A549 (cell line): ENCODE measurements at regions not wholly inside any gene's neighbourhood (a gene's known extent, or its start where the extent isn't known, plus 50 kb on each side); places are given as distances from the start of the nearest gene placed in this dataset.

ENCODE experiments used
- ATAC-seq, 2 experiments: fragments of 200-7000 bp in 1 of 2; fragments of >200 bp in 1 of 2; cut with Nextera tagmentation in 1 of 2; cut with Tn5 transposase in 1 of 2; 3 replicates each; pipeline versions ENCODE4 v1.8.0 to v1.9.1; 2018 to 2020; ENCODE audit warnings: mild to moderate bottlenecking in 1 of 2, moderate library complexity in 1 of 2
- CTCF ChIA-PET: fragments of 300-600 bp; sonication (Branson Sonifier 250); formaldehyde crosslinking; extraction: SDS; loops from one replicate; lab custom pipeline; 2021; ENCODE audit warnings: antibody characterized with exemption, inconsistent platforms; lab: Yijun Ruan, JAX
- POLR2A ChIA-PET: fragments of 350-600 bp; formaldehyde crosslinking; extraction: SDS; loops from one replicate; lab custom pipeline; 2021; ENCODE audit warnings: antibody characterized with exemption, inconsistent platforms; lab: Yijun Ruan, JAX
- DNase-seq, 2 experiments: peaks; one replicate each; pipeline versions ENCODE4 v3.0.0 to v3.0.0-alpha.2; 2011 to 2016; ENCODE audit warnings: low read depth in 1 of 2, low spot score in 1 of 2
- FAIRE-seq: peaks from 2 replicates; lab custom pipeline; 2011; peaks lifted over from hg19 to GRCh38; lab: Jason Lieb, UNC
- H3K27ac ChIP-seq, 2 experiments: fragments of >200 bp; sonication (Bioruptor Twin); formaldehyde crosslinking; 3 replicates each; pipeline ENCODE4 v1.5.1; 2016 to 2017
- H3K4me1 ChIP-seq: fragments of >200 bp; sonication (Bioruptor Twin); formaldehyde crosslinking; 3 replicates; pipeline ENCODE4 v1.6.1; 2016
- H3K4me2 ChIP-seq: fragments of >200 bp; sonication (Bioruptor Twin); formaldehyde crosslinking; 3 replicates; pipeline ENCODE4 v1.6.1; 2016
- H3K4me3 ChIP-seq: fragments of >200 bp; sonication (Bioruptor Twin); formaldehyde crosslinking; 3 replicates; pipeline ENCODE4 v1.5.1; 2016
- H3K9me3 ChIP-seq: fragments of >200 bp; sonication (Bioruptor Twin); formaldehyde crosslinking; 3 replicates; pipeline ENCODE4 v1.6.1; 2016
- CHD2 ChIP-seq: fragments of 150-350 bp; IDR thresholded peaks from 2 replicates; pipeline ENCODE4 v1.6.1; 2014; ENCODE audit warnings: low read length; ENCODE audit not compliant: partially characterized antibody
- EHF ChIP-seq: fragments of 250-450 bp; sonication (Bioruptor Pico); IDR thresholded peaks from 2 replicates; pipeline ENCODE4 v1.5.0; 2020; ENCODE audit warnings: mild to moderate bottlenecking
- ESRRA ChIP-seq: fragments of 150-350 bp; IDR thresholded peaks from 2 replicates; pipeline ENCODE4 v1.6.1; 2014; ENCODE audit warnings: mild to moderate bottlenecking, low read length, borderline replicate concordance
- HDAC2 ChIP-seq: fragments of 200-600 bp; sonication (generic); IDR thresholded peaks from 2 replicates; pipeline ENCODE4 v1.6.1; 2016
- HOXA7 ChIP-seq: fragments of 250-450 bp; sonication (Bioruptor Pico); IDR thresholded peaks from 2 replicates; pipeline ENCODE4 v1.5.0; 2020; ENCODE audit warnings: mild to moderate bottlenecking, moderate library complexity
- HOXB13 ChIP-seq: fragments of 250-450 bp; sonication (Bioruptor Pico); IDR thresholded peaks from 2 replicates; pipeline ENCODE4 v1.5.0; 2020; ENCODE audit warnings: low read depth, mild to moderate bottlenecking, moderate library complexity
- JUNB ChIP-seq: fragments of >200 bp; sonication (Bioruptor Twin); formaldehyde crosslinking; IDR thresholded peaks from 2 replicates; pipeline ENCODE4 v1.6.1; 2016
- KDM1A ChIP-seq: fragments of 200-600 bp; sonication (generic); IDR thresholded peaks from 2 replicates; pipeline ENCODE4 v1.6.1; 2016; ENCODE audit warnings: low read depth, mild to moderate bottlenecking
- MAFK ChIP-seq: fragments of 450-650 bp; IDR thresholded peaks from 2 replicates; pipeline ENCODE4 v1.6.1; 2014; ENCODE audit not compliant: partially characterized antibody
- MAZ ChIP-seq: fragments of 150-350 bp; IDR thresholded peaks from 2 replicates; pipeline ENCODE4 v1.6.1; 2014; ENCODE audit warnings: antibody characterized with exemption, low read depth, low read length, borderline replicate concordance
- NR3C1 ChIP-seq: fragments of >200 bp; sonication (Bioruptor Twin); formaldehyde crosslinking; IDR thresholded peaks from 3 replicates; pipeline ENCODE4 v1.6.1; 2017
- POLR2A ChIP-seq: IDR thresholded peaks from 2 replicates; pipeline ENCODE4 v1.6.1; 2012; ENCODE audit warnings: mild to moderate bottlenecking, low read length
- RARB ChIP-seq: fragments of 250-450 bp; sonication (Bioruptor Pico); IDR thresholded peaks from 2 replicates; pipeline ENCODE4 v1.8.0; 2021; ENCODE audit warnings: mild to moderate bottlenecking, moderate library complexity
- RFX5 ChIP-seq: fragments of 450-650 bp; IDR thresholded peaks from 2 replicates; pipeline ENCODE4 v1.7.1; 2014; ENCODE audit warnings: antibody characterized with exemption, mild to moderate bottlenecking, moderate library complexity
- SMC3 ChIP-seq: fragments of >200 bp; sonication (Bioruptor Twin); formaldehyde crosslinking; IDR thresholded peaks from 3 replicates; pipeline ENCODE4 v1.6.1; 2018; ENCODE audit warnings: inconsistent platforms
- WGBS: methylation state at CpG from one replicate; pipeline ENCODE4 v1.1.6; 2017; ENCODE audit errors: missing lambda C conversion rate; 5-methylcytosine and 5-hydroxymethylcytosine counted together
- TF ChIP-seq, protein P1 (sequence below): fragments of 250-450 bp; sonication (Bioruptor Pico); IDR thresholded peaks from 2 replicates; pipeline ENCODE4 v1.5.0; 2020; ENCODE audit warnings: low read depth, mild to moderate bottlenecking, moderate library complexity
- TF ChIP-seq, protein P2 (sequence below): fragments of 450-650 bp; IDR thresholded peaks from 2 replicates; pipeline ENCODE4 v1.6.1; 2014; ENCODE audit warnings: antibody characterized with exemption
- TF ChIP-seq, protein P3 (sequence below): fragments of 250-450 bp; sonication (Bioruptor Pico); IDR thresholded peaks from 2 replicates; pipeline ENCODE4 v1.5.0; 2021; ENCODE audit warnings: mild to moderate bottlenecking, moderate library complexity, borderline replicate concordance
- TF ChIP-seq, protein P4 (sequence below): fragments of 150-350 bp; IDR thresholded peaks from 2 replicates; pipeline ENCODE4 v1.6.1; 2014; ENCODE audit warnings: low read depth, mild to moderate bottlenecking, low read length
- TF ChIP-seq, protein P5 (sequence below): fragments of >200 bp; sonication (Bioruptor Twin); formaldehyde crosslinking; IDR thresholded peaks from 3 replicates; pipeline ENCODE4 v1.5.1; 2016
- TF ChIP-seq, protein P6 (sequence below): fragments of >200 bp; sonication (Bioruptor Twin); formaldehyde crosslinking; IDR thresholded peaks from 3 replicates; pipeline ENCODE4 v1.6.1; 2016

DNA sequence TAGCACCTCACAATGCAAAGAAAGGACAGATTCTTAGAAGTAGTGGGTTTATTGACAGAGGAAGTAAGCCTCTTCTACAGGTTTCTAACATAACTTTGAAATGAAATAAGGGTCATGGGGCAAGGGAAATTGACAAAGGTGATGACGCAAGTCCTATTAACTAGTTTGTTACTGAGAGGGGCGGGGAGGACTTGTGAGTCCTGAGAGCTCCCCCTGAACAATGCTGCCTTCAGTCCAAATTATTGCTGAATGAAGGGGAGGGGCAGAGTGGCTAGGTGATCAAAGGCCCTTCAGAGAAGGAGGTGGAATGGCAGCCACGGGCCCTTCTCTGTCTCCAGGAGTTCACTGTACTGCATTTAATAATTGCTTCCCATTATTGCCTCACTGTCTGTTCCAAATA is 390.0 kb downstream of the MEIS1 start:
- Histone ChIP-seq H3K9me3 (no peaks in the 10 kb centered on the region; the same call in 2 of the 3 replicates), H3K4me3 (no peak overlapping the region), H3K27ac (no peak overlapping the region), H3K4me2 (no peak overlapping the region), H3K4me1 (no peaks in the 10 kb centered on the region)
- ChIA-PET POLR2A (no interaction called here), CTCF (no interaction called here)
- FAIRE-seq = no peak
- WGBS = 30% methylated on average over 3 of the region's 3 CpGs
- no peak for DNase-seq
- ATAC-seq = no peak
- TF ChIP-seq, protein P1, sequence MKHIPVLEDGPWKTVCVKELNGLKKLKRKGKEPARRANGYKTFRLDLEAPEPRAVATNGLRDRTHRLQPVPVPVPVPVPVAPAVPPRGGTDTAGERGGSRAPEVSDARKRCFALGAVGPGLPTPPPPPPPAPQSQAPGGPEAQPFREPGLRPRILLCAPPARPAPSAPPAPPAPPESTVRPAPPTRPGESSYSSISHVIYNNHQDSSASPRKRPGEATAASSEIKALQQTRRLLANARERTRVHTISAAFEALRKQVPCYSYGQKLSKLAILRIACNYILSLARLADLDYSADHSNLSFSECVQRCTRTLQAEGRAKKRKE (CRISPR knock-in tag) = no peak
- TF ChIP-seq, protein P2, sequence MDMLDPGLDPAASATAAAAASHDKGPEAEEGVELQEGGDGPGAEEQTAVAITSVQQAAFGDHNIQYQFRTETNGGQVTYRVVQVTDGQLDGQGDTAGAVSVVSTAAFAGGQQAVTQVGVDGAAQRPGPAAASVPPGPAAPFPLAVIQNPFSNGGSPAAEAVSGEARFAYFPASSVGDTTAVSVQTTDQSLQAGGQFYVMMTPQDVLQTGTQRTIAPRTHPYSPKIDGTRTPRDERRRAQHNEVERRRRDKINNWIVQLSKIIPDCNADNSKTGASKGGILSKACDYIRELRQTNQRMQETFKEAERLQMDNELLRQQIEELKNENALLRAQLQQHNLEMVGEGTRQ = no peak
- TF ChIP-seq CHD2 (no peak), EHF (CRISPR knock-in tag) (no peak), KDM1A (no peak), HDAC2 (no peak), MAFK (no peak), SMC3 (no peak), RFX5 (no peak), POLR2A (no peak), JUNB (no peak)
- TF ChIP-seq, protein P3, sequence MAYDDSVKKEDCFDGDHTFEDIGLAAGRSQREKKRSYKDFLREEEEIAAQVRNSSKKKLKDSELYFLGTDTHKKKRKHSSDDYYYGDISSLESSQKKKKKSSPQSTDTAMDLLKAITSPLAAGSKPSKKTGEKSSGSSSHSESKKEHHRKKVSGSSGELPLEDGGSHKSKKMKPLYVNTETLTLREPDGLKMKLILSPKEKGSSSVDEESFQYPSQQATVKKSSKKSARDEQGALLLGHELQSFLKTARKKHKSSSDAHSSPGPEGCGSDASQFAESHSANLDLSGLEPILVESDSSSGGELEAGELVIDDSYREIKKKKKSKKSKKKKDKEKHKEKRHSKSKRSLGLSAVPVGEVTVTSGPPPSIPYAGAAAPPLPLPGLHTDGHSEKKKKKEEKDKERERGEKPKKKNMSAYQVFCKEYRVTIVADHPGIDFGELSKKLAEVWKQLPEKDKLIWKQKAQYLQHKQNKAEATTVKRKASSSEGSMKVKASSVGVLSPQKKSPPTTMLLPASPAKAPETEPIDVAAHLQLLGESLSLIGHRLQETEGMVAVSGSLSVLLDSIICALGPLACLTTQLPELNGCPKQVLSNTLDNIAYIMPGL (CRISPR knock-in tag) = no peak

DNA sequence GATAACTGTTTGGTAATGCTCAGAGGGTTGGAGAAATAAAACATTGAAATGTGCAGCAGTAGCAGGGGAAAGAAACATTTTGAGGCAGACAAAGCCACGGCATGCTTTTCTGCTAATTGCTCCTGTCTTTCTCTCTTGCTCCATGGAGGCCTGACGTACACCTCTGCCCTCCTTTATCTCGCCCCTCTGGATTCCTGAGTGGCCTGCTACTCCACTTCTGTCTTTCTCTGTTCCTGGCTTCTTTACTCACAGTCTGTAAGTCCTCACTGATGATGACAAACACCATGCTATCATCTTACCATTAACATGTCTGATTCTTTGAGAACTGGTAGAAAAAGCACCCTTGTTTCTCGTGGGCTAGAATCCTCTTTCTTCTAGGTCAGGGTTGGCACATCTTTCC is 392.9 kb downstream of the MEIS1 start:
- TF ChIP-seq SMC3 = no peak
- TF ChIP-seq, protein P4, sequence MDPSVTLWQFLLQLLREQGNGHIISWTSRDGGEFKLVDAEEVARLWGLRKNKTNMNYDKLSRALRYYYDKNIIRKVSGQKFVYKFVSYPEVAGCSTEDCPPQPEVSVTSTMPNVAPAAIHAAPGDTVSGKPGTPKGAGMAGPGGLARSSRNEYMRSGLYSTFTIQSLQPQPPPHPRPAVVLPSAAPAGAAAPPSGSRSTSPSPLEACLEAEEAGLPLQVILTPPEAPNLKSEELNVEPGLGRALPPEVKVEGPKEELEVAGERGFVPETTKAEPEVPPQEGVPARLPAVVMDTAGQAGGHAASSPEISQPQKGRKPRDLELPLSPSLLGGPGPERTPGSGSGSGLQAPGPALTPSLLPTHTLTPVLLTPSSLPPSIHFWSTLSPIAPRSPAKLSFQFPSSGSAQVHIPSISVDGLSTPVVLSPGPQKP = no peak
- TF ChIP-seq HOXA7 = no peak
- TF ChIP-seq, protein P5, sequence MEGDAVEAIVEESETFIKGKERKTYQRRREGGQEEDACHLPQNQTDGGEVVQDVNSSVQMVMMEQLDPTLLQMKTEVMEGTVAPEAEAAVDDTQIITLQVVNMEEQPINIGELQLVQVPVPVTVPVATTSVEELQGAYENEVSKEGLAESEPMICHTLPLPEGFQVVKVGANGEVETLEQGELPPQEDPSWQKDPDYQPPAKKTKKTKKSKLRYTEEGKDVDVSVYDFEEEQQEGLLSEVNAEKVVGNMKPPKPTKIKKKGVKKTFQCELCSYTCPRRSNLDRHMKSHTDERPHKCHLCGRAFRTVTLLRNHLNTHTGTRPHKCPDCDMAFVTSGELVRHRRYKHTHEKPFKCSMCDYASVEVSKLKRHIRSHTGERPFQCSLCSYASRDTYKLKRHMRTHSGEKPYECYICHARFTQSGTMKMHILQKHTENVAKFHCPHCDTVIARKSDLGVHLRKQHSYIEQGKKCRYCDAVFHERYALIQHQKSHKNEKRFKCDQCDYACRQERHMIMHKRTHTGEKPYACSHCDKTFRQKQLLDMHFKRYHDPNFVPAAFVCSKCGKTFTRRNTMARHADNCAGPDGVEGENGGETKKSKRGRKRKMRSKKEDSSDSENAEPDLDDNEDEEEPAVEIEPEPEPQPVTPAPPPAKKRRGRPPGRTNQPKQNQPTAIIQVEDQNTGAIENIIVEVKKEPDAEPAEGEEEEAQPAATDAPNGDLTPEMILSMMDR = no peak
- TF ChIP-seq RARB = no peak
- no peak for TF ChIP-seq HOXB13
- no peak for TF ChIP-seq MAZ
- TF ChIP-seq CHD2 = no peak
- no peak for TF ChIP-seq JUNB
- no peak for TF ChIP-seq ESRRA
- no peak for TF ChIP-seq MAFK
- no peak for TF ChIP-seq NR3C1
- TF ChIP-seq, protein P6, sequence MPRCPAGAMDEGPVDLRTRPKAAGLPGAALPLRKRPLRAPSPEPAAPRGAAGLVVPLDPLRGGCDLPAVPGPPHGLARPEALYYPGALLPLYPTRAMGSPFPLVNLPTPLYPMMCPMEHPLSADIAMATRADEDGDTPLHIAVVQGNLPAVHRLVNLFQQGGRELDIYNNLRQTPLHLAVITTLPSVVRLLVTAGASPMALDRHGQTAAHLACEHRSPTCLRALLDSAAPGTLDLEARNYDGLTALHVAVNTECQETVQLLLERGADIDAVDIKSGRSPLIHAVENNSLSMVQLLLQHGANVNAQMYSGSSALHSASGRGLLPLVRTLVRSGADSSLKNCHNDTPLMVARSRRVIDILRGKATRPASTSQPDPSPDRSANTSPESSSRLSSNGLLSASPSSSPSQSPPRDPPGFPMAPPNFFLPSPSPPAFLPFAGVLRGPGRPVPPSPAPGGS = no peak
- TF ChIP-seq, protein P3 (CRISPR knock-in tag) = no peak
- Histone ChIP-seq H3K4me1 (no peaks in the 10 kb centered on the region), H3K4me2 (no peak overlapping the region), H3K27ac (no peak overlapping the region), H3K9me3 (no peaks in the 10 kb centered on the region), H3K4me3 (no peak overlapping the region)
- POLR2A ChIA-PET = no interaction called here
- FAIRE-seq = no peak
- CTCF ChIA-PET = no interaction called here
- no peak for ATAC-seq
- DNase-seq = no peak
- 15% methylated on average over 4 of the region's 4 CpGs for WGBS
